Nucleus accumbens (tissue), 56 donors: ENCODE measurements at regions not wholly inside any gene's neighbourhood (a gene's known extent, or its start where the extent isn't known, plus 50 kb on each side); places are given as distances from the start of the nearest gene placed in this dataset.
"Not testable (repeated sequence)": the region's sequence is repeated elsewhere in the genome, so short reads cannot be mapped to it uniquely, and the experiment has no call there.

Experiments
- DNase-seq, 56 donors: peaks; one replicate each; lab custom pipeline; 2025; lab: John Stamatoyannopoulos, UW

DNA sequence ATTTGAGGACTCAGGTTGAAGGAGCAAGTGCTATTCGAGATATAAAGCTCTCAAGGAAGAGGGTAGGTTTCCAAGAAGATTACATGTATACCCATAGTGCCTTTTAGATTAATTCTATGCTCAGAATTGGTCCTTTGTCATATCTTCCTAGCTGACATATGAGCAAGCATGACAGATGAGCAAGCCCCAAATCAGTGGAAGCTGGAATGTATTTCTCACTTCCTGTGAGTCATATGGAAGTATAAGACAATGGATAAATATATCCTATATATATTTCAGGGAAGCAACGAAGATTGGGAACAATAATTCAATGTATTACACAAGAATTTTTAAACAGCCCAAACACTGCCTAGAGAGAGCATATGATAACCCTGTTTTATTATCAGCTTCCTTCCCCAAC is 674.1 kb upstream of the ATXN7L3B start:
- no peak for DNase-seq

DNA sequence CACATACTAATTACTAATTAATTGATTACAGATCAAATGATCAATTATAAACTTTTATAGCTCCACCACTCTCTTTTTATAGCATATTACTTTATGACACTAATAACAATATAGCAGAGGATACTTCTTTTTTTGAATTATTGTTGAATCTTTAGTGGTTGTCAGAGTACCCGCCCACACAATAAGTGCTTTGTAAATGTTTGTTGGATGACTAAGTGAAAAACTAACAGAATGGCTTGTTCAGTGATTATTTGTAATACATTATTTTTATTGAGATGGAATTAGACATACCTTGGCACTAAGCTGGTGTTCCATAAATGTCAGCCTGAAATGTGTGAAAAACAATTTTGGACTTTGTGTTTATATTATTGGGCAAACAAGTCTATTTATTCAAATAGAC is 670.5 kb upstream of the ATXN7L3B start:
- no peak for DNase-seq

- not testable (repeated sequence) for DNase-seq
Measured at GRCh38 chr12:73877291-73877690, 660.3 kb upstream of the ATXN7L3B start.

DNA sequence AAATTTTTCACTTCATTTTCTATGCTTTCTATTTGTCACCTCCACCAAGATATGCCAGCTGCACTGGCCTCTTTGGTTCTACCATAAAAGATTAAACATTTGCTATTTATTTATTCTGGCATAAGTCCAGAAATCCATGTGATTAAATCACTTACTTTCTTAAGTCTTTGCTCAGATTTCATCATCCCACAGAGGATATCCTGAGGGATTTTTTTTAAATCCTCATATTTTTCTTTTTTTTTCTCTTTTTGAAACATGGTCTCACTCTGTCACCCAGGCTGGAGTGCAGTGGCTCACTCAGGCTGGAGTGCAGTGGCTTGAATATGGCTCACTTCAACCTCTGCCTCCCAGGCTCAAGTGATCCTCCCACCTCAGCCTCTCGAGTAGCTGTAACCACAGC is 645.4 kb upstream of the ATXN7L3B start:
- no peak for DNase-seq

- DNase-seq: no peak
Measured at GRCh38 chr12:73898645-73899044, 639.0 kb upstream of the ATXN7L3B start.

GRCh38 chr12:73902260-73902659 is 635.4 kb upstream of the ATXN7L3B start:
- no peak for DNase-seq

DNA sequence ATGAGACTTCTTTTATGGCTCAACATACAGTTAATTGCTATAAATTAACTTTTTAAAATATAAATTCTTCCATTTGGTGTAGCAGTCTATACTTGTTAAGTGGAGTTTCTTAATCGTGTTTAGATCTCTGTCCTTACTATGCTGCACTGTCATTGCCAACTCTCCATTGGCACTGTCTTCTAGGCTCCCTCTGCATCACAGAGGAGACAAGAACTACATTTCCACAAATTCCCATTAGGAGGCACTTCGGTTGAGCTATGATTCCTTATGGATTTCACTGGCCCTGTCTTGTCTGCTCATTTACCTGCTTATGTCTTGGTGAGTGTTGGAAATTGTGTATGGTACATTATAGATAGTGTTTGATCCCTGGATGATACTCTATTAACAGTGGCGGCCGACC is 630.9 kb upstream of the ATXN7L3B start:
- DNase-seq: no peak

DNA sequence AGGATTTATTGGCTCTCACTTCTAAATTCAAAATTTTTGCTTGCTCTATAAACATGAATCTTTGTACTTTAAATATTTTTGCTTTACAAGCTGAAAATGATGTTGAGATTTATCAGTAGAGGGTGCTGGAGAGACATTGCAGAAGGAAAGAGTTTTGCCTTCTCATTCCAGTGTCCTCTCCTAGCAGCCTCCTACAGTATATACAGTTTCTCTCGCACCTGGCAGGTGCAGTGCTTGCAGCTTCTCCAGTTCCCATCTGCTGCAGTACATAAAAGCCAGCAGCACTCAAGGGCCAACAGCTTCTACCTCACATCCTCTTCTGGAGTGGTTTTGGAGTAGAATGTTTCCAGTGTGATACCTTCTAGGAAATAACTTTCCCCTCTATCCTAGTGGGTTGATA is 601.8 kb upstream of the ATXN7L3B start:
- DNase-seq: no peak

- peak in 3 of 56 donors; percentile 4 to 16 (median 9) for DNase-seq
Measured at GRCh38 chr12:73947326-73948026, 590.2 kb upstream of the ATXN7L3B start.

DNA sequence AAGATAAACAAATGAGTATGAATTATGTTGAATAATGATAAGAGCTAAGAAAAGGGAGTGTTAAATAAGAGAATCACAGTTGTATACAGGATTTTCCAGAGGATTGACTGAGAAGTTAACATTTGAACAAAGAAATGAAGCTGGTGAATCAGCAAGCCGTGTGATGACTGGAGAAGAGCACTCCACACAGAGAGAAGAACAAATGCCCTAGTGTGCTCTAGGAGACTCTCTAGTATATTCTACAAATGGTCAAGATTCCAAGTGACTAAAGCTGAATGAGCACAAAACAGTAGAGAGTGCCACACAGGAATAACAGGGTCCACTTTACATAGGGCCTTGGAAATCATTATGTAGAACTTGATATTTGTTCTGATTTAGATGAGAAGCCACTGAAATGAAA is 587.1 kb upstream of the ATXN7L3B start:
- DNase-seq: no peak

DNA sequence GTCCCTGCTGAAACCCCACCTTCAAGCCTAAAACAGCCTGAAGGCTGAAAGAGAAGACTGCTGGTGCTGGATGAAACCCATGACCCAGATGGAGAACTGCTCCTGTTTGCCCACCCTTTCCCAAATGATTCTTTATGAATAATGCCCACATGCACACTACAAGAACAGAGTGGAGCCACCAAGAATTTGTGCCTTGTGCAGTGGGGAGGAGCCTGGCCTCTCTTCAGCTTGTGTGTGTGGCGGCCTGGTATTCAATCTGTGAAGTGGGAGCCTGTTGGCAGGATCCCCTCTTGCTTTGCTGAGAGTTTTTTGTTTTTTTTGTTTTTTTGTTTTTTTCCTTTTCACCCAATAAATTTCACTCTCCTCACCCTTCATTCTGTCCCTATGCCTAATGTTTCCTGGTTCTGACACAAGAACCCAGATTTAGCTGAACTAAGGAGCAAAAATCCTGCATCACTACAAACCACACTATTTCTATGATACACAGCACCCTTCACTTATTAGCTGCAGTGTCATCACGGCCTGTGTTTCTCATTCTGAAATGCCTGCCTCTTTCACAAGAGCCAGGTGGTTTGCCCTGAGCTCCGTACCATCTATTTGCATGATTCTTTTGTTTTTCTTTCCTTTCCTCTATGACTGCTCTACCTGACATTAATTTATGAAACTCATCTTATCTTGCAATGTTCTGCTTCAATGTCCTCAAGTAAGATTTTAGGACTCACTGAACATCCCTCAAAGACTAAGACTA is 585.5 kb upstream of the ATXN7L3B start:
- peak in 3 of 56 donors; percentile 3 to 15 (median 10) for DNase-seq

DNA sequence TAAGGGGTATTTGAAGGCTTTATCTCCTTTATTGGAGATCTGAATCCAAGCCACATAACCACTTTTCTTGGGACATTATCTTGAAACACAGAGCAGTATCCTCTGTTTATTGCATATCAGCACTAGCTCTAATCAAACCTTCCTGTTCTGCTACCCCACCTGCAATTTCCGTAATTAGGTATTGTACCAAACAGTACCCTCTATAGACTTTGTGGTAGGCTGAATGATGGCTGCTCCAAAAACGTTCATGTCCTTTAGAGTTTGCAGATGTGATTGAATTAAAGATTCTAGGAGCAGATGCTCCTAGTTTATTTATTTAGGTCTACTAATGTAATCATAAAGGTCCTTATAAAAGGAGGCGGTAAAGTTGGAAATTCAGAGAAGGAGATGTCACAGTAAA is 573.0 kb upstream of the ATXN7L3B start:
- DNase-seq: no peak

GRCh38 chr12:73973486-73973885 is 564.1 kb upstream of the ATXN7L3B start:
- DNase-seq: no peak

- no peak for DNase-seq
Measured at GRCh38 chr12:73984552-73984951, 553.1 kb upstream of the ATXN7L3B start.

GRCh38 chr12:73991138-73991537 is 546.5 kb upstream of the ATXN7L3B start:
- DNase-seq: no peak

GRCh38 chr12:73998894-73999293 is 538.7 kb upstream of the ATXN7L3B start:
- DNase-seq: no peak

DNA sequence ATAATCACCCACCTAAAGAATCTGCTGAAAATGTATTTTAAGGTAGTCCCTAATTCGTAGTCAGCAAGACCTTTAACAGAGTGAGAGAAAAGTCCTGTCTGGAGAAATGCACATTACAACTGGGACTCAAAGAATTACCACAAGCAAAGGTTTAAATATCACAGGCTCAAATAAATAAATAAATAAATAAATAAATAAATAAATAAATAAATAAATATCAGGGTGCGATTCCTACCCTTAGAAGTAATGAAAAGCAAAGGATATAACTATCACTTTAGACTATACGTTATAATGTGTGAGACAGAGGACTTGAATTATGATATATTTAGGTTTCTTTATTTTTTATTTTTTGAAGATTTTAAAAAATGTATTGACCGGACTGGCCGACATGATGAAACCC is 522.5 kb upstream of the ATXN7L3B start:
- DNase-seq: no peak

DNA sequence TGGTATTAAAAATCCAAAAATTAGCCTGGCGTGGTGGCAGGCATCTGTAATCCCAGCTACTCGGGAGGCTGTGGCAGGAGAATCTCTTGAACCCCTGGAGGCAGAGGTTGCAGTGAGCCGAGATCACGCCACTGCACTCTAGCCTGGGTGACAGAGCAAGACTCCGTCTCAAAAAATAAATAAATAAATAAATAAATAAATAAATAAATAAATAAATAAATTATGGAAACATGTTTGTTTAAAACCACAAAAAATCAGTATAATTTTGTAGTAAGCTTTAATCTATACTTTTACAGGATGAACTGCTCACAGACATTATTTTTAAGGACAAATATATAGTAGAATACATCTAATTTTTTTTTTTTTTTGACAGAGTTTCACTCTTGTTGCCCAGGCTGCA is 521.3 kb upstream of the ATXN7L3B start:
- DNase-seq: not testable (repeated sequence)

- DNase-seq: no peak
Measured at GRCh38 chr12:74018849-74019248, 518.8 kb upstream of the ATXN7L3B start.

GRCh38 chr12:74021937-74022336 is 515.7 kb upstream of the ATXN7L3B start:
- peak in 43 of 56 donors; percentile 0 to 67 (median 20) for DNase-seq

DNA sequence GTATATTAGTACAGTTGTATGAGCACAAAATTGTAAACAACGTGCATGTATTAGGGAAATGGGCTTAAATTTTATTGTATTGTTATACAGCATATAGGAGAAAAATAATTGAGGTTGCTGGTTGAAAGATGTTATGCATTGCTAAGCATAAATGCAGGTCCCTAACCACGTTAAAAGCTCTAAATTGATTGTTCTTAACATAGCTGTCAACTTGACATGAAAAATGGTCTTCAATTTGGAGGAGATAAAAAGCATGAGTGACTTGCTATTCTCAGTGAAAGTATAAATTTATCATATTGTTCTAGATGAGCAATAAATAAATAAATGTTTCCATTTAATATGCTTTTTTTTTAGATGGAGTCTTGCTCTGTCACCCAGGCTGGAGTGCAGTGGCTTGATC is 506.6 kb upstream of the ATXN7L3B start:
- DNase-seq: no peak

- DNase-seq: no peak
Measured at GRCh38 chr12:74033531-74033930, 504.1 kb upstream of the ATXN7L3B start.
